ENCODE measurements at regions not wholly inside any gene's neighbourhood (a gene's known extent, or its start where the extent isn't known, plus 50 kb on each side); places are given as distances from the start of the nearest gene placed in this dataset.

GRCh38 chr2:7476371-7476770 is 559.2 kb downstream of the RNF144A start:
- H3K4me1 Mint-ChIP-seq (ENCODE audit: low read depth), result peaks cover 42% of the 10 kb centered on the region
- H3K4me3 Mint-ChIP-seq, result no peak overlapping the region
- H3K27ac Mint-ChIP-seq, result no peak overlapping the region
- H3K27me3 Mint-ChIP-seq, result no peaks in the 10 kb centered on the region
- peaks cover 2% of the 10 kb centered on the region for H3K36me3 Mint-ChIP-seq (ENCODE audit: low read depth)
- H3K9me3 Mint-ChIP-seq, result peaks cover 5% of the 10 kb centered on the region

- no peaks in the 10 kb centered on the region for H3K27me3 Mint-ChIP-seq
- peaks cover 12% of the 10 kb centered on the region for H3K36me3 Mint-ChIP-seq (ENCODE audit: low read depth)
- H3K4me1 Mint-ChIP-seq (ENCODE audit: low read depth), result peaks cover 30% of the 10 kb centered on the region
- peaks cover 18% of the 10 kb centered on the region for H3K9me3 Mint-ChIP-seq
- H3K27ac Mint-ChIP-seq, result no peak overlapping the region
- H3K4me3 Mint-ChIP-seq, result no peak overlapping the region
These were observed 562.4 kb downstream of the RNF144A start for GRCh38 chr2:7479603-7480002.

DNA sequence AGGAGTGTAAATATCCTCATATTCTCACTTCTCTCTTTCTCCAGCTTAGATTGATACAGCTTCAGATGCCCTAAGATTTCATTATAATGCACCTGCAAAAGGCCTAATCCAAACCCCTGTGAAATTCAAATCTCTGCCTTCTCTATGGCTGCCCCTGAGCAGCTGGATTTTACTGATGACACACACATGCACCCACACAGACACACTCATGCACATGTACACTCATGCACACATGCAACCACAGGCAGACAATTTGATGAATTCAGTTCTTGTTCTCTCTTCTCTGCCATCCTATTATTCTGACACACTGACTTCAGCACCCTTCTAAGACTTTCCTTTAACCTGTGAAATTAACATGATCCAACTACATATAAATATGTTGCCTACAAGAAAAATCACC is 563.2 kb downstream of the RNF144A start:
- H3K9me3 Mint-ChIP-seq, result peaks cover 14% of the 10 kb centered on the region
- no peak overlapping the region for H3K4me3 Mint-ChIP-seq
- H3K27me3 Mint-ChIP-seq, result no peaks in the 10 kb centered on the region
- H3K36me3 Mint-ChIP-seq (ENCODE audit: low read depth), result peaks cover 12% of the 10 kb centered on the region
- H3K27ac Mint-ChIP-seq, result no peak overlapping the region
- peaks cover 30% of the 10 kb centered on the region for H3K4me1 Mint-ChIP-seq (ENCODE audit: low read depth)

- Mint-ChIP-seq H3K36me3 (ENCODE audit: low read depth) (no peaks in the 10 kb centered on the region), H3K27ac (no peak overlapping the region), H3K4me1 (ENCODE audit: low read depth) (no peaks in the 10 kb centered on the region), H3K9me3 (peaks cover 15% of the 10 kb centered on the region), H3K27me3 (no peaks in the 10 kb centered on the region), H3K4me3 (no peak overlapping the region)
These were observed 573.5 kb downstream of the RNF144A start for GRCh38 chr2:7490672-7491071.

DNA sequence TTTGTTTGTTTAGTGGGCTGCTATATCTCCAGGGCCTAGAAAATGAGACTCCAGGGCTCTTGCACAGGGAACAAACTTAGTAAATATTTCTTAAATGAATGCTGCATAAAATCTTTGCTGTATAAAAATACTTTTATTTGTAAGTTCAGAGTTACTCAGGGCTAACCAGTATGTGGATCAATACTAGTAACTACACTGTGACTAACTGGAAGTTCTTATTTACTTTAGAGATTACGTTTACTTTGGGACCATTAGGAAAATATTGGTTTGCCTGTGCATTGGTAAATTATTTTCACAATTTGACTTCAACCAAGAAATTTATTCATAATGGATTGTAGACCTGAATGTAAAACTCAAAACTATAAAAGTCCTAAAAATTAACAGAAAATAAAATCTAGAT is 575.5 kb downstream of the RNF144A start:
- no peak overlapping the region for H3K27ac Mint-ChIP-seq
- no peak overlapping the region for H3K4me3 Mint-ChIP-seq
- H3K36me3 Mint-ChIP-seq (ENCODE audit: low read depth), result no peaks in the 10 kb centered on the region
- no peaks in the 10 kb centered on the region for H3K27me3 Mint-ChIP-seq
- peaks cover 8% of the 10 kb centered on the region for H3K4me1 Mint-ChIP-seq (ENCODE audit: low read depth)
- peaks cover 10% of the 10 kb centered on the region for H3K9me3 Mint-ChIP-seq

GRCh38 chr2:7497178-7497577 is 580.0 kb downstream of the RNF144A start:
- Mint-ChIP-seq H3K4me1 (ENCODE audit: low read depth) (peaks cover 31% of the 10 kb centered on the region), H3K4me3 (no peak overlapping the region), H3K36me3 (ENCODE audit: low read depth) (no peaks in the 10 kb centered on the region), H3K27ac (no peak overlapping the region), H3K27me3 (no peaks in the 10 kb centered on the region), H3K9me3 (peaks cover 6% of the 10 kb centered on the region)

DNA sequence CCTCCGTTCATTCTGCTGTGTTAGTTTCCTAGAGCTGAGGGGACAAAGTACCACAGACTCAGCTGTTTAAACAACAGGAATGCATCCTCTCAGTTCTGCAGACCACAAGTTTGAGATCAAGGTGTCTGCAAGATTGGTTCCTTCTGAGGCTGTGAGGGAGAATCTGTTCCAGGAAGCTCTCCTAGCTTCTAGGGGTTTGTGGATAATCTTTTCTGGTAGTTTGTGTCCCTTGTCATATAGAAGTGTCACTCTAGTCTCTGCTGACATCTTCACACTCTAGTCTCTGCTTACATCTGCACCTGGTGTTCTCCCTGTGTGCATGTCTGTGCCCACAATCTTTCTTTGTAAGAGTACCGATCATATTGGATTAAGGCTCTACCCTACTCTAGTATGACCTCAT is 581.8 kb downstream of the RNF144A start:
- Mint-ChIP-seq H3K27ac (peak overlapping the region; percentile 27), H3K4me1 (ENCODE audit: low read depth) (peaks cover 31% of the 10 kb centered on the region), H3K27me3 (no peaks in the 10 kb centered on the region), H3K4me3 (no peak overlapping the region), H3K36me3 (ENCODE audit: low read depth) (no peaks in the 10 kb centered on the region), H3K9me3 (peaks cover 2% of the 10 kb centered on the region)

- no peaks in the 10 kb centered on the region for H3K27me3 Mint-ChIP-seq
- peaks cover 26% of the 10 kb centered on the region for H3K4me1 Mint-ChIP-seq (ENCODE audit: low read depth)
- H3K9me3 Mint-ChIP-seq, result no peaks in the 10 kb centered on the region
- no peak overlapping the region for H3K4me3 Mint-ChIP-seq
- no peaks in the 10 kb centered on the region for H3K36me3 Mint-ChIP-seq (ENCODE audit: low read depth)
- no peak overlapping the region for H3K27ac Mint-ChIP-seq
These were observed 585.1 kb downstream of the RNF144A start for GRCh38 chr2:7502336-7502735.

GRCh38 chr2:7508296-7508943 is 591.2 kb downstream of the RNF144A start:
- H3K9me3 Mint-ChIP-seq, result peaks cover 18% of the 10 kb centered on the region
- H3K4me3 Mint-ChIP-seq, result no peak overlapping the region
- no peaks in the 10 kb centered on the region for H3K36me3 Mint-ChIP-seq (ENCODE audit: low read depth)
- no peaks in the 10 kb centered on the region for H3K27me3 Mint-ChIP-seq
- no peak overlapping the region for H3K27ac Mint-ChIP-seq
- H3K4me1 Mint-ChIP-seq (ENCODE audit: low read depth), result peaks cover 16% of the 10 kb centered on the region

DNA sequence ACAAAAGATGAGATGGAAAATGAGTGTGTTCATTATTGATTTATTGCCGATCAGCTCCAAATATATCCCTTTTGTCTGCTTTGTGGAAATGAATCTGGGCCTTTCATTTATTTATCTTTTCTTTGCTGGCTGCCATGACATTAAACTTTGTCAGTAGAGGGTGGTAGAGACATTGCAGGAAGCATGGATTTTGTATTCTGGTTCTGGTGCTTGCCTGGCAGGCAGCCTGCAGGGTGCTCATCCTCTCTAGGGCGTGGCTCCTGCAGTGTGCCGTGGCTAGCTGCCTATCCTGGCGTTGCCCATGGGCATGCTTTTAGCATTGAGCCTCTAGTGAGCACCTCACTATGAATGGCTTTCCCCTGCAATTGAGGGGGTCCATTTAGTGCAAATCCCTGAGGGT is 593.1 kb downstream of the RNF144A start:
- Mint-ChIP-seq H3K4me3 (no peak overlapping the region), H3K27me3 (no peaks in the 10 kb centered on the region), H3K27ac (no peak overlapping the region), H3K36me3 (ENCODE audit: low read depth) (peaks cover 5% of the 10 kb centered on the region), H3K9me3 (peaks cover 18% of the 10 kb centered on the region), H3K4me1 (ENCODE audit: low read depth) (peaks cover 34% of the 10 kb centered on the region)

DNA sequence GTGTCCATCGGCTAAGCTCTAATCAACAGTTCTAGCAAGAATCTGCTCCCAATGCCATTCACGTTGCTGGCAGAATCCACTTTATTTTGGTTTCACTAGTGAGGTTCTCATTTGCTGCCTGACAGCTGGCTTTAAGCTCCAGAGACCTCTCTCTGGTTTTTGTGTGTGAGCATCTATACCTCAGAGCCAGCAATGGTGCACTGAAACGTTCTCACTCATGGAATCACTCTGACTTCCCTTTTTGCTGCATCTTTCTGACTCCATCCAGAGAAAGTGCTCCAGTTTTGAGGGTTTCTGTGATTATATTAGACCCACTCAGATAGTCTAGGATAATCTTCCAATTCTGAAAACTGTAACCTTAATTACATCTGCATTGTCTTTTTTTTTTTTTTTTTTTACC is 596.6 kb downstream of the RNF144A start:
- Mint-ChIP-seq H3K9me3 (peaks cover 19% of the 10 kb centered on the region), H3K36me3 (ENCODE audit: low read depth) (peaks cover 5% of the 10 kb centered on the region), H3K4me1 (ENCODE audit: low read depth) (peaks cover 65% of the 10 kb centered on the region), H3K4me3 (no peak overlapping the region), H3K27ac (no peak overlapping the region), H3K27me3 (no peaks in the 10 kb centered on the region)

GRCh38 chr2:7515327-7515726 is 598.1 kb downstream of the RNF144A start:
- no peaks in the 10 kb centered on the region for H3K27me3 Mint-ChIP-seq
- H3K4me3 Mint-ChIP-seq, result peak overlapping the region; percentile 45

GRCh38 chr2:7516484-7517063 is 599.4 kb downstream of the RNF144A start:
- Mint-ChIP-seq H3K36me3 (ENCODE audit: low read depth) (peaks cover 5% of the 10 kb centered on the region), H3K4me1 (ENCODE audit: low read depth) (peaks cover 75% of the 10 kb centered on the region), H3K4me3 (peak overlapping the region; percentile 74), H3K27me3 (no peaks in the 10 kb centered on the region), H3K9me3 (peaks cover 19% of the 10 kb centered on the region), H3K27ac (peak overlapping the region; percentile 96)

More at GRCh38 chr2:7515327-7515726, 598.1 kb downstream of the RNF144A start:
- Mint-ChIP-seq H3K9me3 (peaks cover 19% of the 10 kb centered on the region), H3K36me3 (ENCODE audit: low read depth) (peaks cover 5% of the 10 kb centered on the region), H3K4me1 (ENCODE audit: low read depth) (peaks cover 71% of the 10 kb centered on the region), H3K27ac (peak overlapping the region; percentile 71)

- Mint-ChIP-seq H3K36me3 (ENCODE audit: low read depth) (peaks cover 5% of the 10 kb centered on the region), H3K4me3 (peak overlapping the region; percentile 74), H3K27ac (peak overlapping the region; percentile 96), H3K4me1 (ENCODE audit: low read depth) (peaks cover 79% of the 10 kb centered on the region), H3K9me3 (peaks cover 15% of the 10 kb centered on the region), H3K27me3 (no peaks in the 10 kb centered on the region)
These were observed 599.9 kb downstream of the RNF144A start for GRCh38 chr2:7517088-7517487.

GRCh38 chr2:7517851-7518250 is 600.6 kb downstream of the RNF144A start:
- Mint-ChIP-seq H3K27ac (peak overlapping the region; percentile 96), H3K27me3 (no peaks in the 10 kb centered on the region), H3K9me3 (peaks cover 8% of the 10 kb centered on the region), H3K4me1 (ENCODE audit: low read depth) (peaks cover 83% of the 10 kb centered on the region), H3K4me3 (no peak overlapping the region), H3K36me3 (ENCODE audit: low read depth) (peaks cover 5% of the 10 kb centered on the region)
